ENCODE measurements at regions not wholly inside any gene's neighbourhood (a gene's known extent, or its start where the extent isn't known, plus 50 kb on each side); places are given as distances from the start of the nearest gene placed in this dataset.

- DNase-seq = no peak
Observed at GRCh38 chr10:123462246-123462645, 203.9 kb upstream of the GPR26 start.

GRCh38 chr10:123462756-123463155 is 203.4 kb upstream of the GPR26 start:
- no peak for DNase-seq

GRCh38 chr10:123463181-123463580 is 203.0 kb upstream of the GPR26 start:
- DNase-seq = no peak

DNA sequence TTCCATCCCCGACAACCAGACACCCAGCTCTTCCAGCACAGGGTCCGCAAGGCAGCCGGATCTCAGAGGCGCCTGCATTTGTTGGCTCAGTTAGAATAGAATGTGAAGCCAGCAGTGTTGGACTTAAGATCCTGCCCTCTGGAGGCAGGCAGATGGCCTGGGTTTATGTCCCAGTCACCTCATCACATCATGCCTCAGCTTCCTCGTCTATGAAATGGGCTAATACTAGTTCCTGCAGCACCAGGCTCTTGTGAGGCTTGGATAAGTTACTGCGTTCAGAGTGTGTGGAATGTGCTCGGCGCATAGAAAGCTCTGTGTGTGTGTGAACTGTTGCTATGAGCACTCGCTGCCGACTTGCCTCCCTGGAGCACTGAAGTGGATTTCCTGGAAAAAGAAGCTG is 202.5 kb upstream of the GPR26 start:
- DNase-seq = no peak

GRCh38 chr10:123464430-123465323 is 201.5 kb upstream of the GPR26 start:
- DNase-seq = no peak

GRCh38 chr10:123470336-123470921 is 195.7 kb upstream of the GPR26 start:
- DNase-seq = no peak

DNA sequence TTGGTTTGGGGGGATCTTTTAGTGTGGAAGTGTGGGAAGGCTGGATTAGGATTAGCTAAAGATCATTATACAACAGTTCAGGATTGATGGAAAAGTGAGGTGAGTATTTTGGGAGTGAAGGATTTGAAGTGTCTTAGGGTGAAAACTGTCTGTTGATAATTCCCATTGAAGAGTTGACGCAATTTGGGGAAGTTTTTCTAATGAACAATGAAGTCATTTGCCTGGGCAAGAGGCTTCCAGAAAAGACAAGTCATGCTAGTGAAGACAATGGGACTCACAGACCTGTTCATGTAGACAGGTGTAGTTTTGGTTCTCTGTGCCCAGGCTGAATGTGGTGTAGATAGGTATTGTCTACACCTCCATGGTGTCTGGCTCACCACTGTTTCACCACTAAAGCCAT is 194.3 kb upstream of the GPR26 start:
- no peak for DNase-seq

DNA sequence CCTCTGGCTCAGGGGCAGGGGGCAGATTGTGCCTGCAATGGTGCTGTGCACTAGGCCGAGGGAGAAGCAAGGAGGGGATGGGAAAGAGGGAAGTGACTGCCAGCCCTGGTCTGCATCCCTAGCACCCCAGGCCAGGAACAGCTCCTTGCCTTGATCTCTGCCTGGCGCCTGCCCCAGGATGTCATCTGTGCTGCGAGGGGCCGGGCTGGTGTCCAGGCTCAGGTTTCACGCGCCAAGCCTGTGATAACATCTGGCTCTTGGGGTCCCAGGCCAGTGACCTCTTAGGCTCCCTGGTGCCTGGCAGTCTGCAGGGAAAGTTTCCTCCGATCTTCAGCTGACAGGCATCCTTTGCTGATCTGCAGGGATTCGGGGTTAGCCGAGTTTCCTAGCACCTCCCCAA is 193.5 kb upstream of the GPR26 start:
- DNase-seq = no peak

DNA sequence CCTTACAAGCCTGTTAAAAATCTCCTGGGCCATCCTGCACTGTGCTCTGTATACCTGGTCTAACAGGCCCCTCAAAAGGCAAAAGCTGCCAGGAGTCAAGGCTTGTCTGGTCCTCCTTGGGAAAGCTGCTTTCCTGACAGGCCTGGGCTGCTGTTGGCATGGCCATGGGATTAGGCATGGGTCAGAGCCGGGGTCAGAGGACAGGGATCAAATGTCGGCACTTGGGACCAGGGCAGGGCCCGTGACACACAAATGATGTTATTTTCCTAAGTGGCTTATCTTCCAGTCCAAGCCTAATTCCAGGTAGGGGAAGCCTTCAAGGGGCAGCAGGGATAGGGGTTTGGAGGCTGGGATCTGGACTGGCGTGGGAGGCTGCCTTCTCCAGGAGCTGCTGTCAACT is 191.5 kb upstream of the GPR26 start:
- no peak for DNase-seq

GRCh38 chr10:123475466-123475865 is 190.7 kb upstream of the GPR26 start:
- DNase-seq = no peak

DNA sequence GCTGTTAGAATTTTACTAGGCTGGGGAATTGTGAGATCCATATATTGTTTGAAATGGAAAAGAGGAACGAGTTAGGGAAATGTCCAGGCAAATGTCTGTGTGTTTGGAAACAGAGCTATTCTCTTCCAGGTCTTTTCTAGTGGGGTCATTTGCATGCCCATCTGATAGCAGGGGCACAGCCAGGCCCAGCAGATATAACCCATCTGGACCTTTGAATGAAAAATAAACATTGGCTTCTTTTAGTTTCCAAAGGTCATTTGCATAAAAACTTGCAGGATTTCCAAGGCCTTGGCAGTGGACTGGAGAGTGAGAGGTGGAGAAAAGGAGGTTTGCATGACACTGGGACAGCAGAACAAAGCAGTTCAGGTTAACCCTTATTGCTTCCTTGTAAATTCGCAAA is 188.0 kb upstream of the GPR26 start:
- DNase-seq = no peak

DNA sequence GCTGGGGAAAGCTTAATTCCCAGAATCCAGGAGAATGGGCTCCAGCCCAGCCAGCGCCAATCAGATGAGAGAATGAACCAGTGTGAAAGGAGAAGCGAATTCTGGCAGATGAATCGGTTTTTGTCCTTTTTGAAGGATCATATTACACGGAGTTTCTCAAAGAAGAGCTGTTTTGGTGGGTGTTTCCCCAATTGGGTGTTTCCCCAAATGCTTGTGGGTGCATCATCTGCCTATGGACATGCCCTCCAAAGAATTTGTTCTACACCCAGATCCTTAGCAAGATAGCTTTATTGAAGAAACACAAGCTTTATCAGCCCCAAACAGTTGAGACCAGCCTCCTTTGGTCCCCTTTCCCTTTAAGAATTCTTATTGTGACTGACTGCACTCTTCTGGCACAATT is 186.5 kb upstream of the GPR26 start:
- DNase-seq = no peak

GRCh38 chr10:123480344-123480743 is 185.8 kb upstream of the GPR26 start:
- no peak for DNase-seq

GRCh38 chr10:123480845-123481244 is 185.3 kb upstream of the GPR26 start:
- no peak for DNase-seq

- DNase-seq = no peak
Observed at GRCh38 chr10:123484722-123485121, 181.4 kb upstream of the GPR26 start.

DNA sequence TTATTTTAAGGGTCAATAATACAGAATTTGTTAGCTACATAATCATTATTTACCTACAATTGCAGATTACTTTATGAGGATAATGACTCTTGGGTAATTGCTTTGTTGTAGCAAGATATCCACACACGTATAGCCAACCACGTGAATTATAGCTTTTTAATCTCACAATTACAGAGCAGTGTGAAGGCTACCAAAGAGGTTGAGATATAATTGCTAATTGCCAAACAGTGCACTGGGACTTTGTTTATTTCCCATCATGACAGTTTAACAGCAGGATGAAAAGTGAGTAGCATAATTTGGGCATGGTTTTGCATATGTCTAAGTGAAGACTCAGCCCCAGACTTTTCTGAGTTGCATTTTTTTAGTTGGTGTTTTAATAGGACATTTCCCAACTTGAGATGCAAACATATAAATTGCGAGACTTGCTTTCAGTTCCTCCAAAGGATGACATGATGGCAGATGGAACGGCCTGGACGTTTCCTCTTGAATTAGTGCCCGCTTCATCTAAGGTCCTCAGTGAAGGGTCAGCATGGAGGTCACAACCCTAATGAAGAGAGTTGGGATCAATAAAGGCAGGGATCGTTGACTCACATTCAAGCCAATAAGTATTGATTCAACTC is 180.7 kb upstream of the GPR26 start:
- no peak for DNase-seq

GRCh38 chr10:123488436-123488835 is 177.7 kb upstream of the GPR26 start:
- DNase-seq = no peak

GRCh38 chr10:123491364-123491763 is 174.8 kb upstream of the GPR26 start:
- no peak for DNase-seq

- no peak for DNase-seq
Observed at GRCh38 chr10:123492016-123492415, 174.1 kb upstream of the GPR26 start.

- no peak for DNase-seq
Observed at GRCh38 chr10:123494301-123494808, 171.8 kb upstream of the GPR26 start.

DNA sequence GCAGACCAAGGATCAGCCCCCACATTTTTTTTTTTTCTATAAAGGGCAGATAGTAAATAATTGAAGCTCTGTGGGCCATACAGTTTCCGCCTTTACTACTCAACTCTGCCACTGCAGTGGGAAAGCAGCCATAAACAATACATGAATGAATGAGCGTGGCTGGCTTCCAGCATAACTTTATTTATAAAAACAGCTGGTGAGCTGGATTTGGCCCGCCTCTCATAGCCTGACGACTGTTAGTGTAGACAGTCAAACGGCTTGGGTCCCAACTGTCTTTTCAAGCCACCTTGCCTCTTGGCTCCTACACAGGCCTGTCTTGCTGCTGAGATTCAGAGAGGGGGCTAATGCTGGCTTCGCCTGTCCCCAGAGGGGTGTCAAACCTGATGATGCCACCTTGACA is 169.8 kb upstream of the GPR26 start:
- no peak for DNase-seq

GRCh38 chr10:123496996-123497660 is 169.0 kb upstream of the GPR26 start:
- DNase-seq = no peak

- no peak for DNase-seq
Observed at GRCh38 chr10:123500110-123500509, 166.0 kb upstream of the GPR26 start.
